NCI-H526 (cell line): ENCODE measurements at regions not wholly inside any gene's neighbourhood (a gene's known extent, or its start where the extent isn't known, plus 50 kb on each side); places are given as distances from the start of the nearest gene placed in this dataset.

Experiments used
- DNase-seq, 2 experiments: peaks; one replicate each; lab custom pipeline; 2025; lab: John Stamatoyannopoulos, UW

DNA sequence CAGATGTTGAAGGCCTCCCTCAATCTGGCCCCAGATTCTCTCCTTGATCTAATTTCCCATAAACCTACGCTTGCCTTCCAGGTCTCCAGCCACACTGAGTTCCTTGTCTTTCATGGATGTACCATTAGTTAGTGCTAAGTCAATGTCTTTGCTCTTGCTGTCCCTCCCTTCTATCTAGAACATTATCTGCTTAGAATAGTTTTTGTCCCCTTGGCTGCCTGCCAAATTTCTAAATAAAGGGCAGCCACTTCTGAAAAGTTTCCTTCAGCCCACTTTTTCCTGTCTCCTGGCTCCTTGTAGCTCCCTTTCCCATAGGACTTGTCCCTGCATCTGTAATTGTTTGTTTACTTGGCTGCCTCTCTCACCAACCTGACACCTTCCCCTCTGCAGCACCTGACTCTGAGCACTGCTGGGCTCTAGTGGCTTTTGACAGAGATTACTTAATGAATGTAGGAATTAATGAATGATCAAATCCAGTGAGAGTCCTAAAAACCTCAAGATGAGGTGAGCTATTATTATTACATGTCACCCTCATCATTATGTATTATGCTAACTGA, 58.3 kb downstream of the CXCL12 start:
- no peak for DNase-seq

DNA sequence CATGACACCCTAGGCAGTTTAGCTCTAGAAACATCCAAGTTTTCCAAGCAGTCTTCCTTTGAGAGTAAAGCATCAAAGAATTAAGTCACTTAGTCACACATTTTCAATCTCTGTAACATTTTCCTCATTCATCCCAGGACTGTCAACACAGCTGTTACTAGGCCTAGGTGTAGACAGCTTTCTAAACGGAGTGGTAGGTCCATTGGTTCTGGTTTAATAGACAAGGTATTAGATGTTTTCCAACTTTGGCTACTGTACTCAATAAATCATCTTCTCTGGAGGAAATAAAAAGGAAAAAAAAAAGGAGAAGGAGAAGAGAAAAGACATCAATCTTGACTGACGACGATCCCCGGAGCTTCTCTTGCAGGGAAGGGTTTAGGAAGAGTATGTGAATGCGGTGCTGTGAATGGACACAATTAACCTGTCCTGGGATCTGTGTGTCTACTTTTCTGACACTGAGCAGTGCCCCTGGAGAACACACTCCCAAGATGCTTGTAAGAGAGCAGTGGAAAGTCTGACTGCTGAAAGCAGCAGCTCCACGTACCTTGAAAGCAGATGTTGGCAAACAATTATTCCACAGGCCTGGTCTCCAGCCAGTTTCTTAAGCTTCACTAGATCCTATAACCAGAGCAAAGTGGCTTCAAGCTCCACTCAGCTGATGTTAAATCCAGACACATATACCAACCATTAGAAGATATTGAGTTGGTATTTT, 59.1 kb downstream of the CXCL12 start:
- DNase-seq = no peak

DNA sequence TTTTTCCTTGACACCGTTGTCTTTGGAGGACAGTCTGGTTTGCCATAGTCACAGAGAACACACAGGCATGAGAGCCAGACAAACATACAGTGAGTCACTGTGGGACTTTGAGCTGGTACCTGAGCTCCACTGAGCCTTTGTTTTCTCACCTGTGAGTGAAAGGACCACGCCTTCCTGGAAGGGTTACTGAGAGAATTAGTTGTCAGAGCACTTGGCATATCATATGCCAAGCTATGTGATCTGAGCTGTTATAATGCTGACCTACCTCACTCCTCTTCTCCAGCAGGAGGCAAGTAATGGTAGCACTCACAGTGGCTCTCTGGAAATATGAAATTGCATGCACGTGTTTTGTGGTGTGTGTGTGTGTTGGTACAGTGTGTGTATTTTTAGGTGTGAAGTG, 59.7 kb downstream of the CXCL12 start:
- no peak for DNase-seq

DNA sequence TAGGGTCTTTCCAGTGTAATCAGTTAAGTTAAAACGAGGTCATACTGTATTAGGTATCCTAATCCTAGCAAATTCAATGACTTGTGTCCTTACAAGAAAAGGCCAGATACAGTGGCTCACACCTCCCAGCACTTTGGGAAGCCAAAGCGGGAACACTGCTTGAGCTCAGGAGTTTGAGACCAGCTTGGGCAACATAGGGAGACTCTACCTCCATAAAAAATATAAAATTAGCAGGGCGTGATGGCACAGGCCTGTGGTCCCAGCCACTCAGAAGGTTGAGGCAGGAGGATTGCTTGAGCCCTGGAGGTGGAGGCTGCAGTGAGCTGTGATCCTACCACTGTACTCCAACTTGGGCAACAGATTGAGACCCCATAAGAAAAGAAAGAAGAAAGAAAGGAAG, 61.1 kb downstream of the CXCL12 start:
- no peak for DNase-seq

DNA sequence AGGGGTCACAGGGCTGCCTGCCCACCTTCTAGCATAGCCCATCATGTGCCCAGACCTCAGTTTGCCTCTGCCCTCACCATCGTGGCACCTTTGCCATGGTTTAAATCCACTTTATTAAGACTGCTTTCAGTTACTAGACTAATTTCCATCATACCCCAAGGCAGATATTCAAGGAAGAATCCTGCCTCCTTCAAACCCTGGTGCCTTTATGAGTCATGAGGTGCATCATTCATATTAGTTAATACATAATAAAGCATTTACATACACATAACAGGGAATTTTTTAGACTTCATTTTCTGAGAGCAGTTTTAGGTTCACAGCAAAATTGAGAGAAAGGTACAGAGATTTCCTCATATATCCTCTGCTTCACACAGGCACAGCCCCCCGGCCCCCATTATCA, 62.8 kb downstream of the CXCL12 start:
- no peak for DNase-seq

DNA sequence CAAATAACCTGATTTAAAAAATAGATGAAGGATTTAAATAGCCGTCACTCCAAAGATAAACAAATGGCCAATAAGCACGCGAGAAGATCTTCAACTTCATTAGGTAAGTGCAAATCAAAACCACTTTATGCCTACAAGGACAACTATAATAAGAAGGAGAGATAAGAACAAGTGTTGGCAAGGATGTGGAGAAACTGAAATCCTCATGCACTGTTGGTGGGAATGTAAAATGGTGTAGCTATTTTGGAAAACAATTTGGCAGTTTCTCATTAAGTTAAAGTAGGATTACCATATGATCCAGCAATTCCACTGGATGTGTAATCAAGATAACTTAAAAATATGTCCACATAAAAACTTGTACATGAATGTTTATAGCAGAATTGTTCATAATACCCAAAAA, 64.1 kb downstream of the CXCL12 start:
- DNase-seq = no peak

DNA sequence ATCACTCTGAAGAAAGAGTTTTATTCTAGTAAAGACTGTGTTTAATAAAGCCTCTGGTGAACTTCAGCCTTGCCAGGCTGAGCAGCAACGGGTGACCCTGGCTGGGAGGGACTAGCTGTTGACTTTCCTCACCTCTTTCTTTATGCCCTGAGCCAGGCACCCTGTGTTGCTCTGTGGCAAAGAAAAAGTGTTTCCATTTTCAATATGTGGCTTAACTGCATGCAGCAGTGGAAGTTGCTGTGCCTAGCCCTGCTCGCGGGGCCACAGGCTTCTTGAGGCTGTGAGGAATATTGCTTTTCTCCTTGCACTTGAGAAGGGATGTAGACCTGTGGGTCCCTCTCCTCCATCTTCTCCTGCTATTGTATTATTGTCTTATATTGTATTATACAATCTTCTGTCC, 67.0 kb downstream of the CXCL12 start:
- no peak for DNase-seq

DNA sequence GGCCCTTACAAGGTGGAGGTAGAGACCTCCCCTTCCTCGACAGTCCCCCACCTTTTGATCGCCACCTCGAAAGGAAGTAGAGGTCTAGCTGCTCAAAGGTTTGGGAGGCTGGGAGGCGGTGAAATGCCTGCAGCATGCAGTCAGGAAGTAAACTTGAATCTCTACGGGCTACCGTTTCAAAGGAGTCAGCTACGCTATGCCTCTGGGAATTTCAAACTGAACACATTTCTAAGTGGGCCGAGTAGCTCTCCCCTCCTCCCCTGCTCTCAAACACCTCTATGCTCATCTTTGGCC, 68.0 kb downstream of the CXCL12 start:
- DNase-seq = no peak

DNA sequence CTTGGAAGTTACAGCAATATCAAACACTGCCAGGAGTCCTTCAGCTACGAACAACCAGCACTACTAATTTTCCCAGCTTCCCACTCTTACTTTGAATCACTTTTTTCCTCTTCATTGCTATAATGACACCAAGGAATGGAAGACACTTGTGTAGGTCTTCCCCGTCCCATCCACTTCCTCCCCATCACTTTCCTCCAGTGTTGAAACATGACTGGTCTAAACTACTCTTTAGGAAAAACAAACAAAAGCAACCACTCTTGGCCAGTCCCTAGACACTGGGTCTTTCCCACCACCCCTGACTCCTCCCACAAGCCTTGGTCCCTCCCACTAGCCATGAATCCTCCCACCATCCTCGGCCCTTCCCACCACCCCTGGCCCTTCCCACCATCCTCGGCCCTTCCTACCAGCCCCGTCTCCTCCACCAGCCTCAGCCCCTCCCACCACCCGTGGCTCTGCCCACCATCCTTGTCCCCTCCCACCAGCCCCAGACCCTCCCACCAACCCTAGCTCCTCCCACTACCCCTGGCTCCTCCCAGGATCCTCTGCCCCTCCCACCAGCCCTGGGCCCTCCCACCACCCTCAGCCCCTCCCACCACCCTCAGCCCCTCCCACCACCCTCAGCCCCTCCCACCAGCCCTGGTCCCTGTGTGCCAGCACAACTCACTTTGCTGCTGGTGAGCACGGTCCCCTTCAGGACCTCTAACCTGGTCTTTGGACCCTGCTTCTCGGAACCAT, 68.5 kb downstream of the CXCL12 start:
- DNase-seq = no peak

DNA sequence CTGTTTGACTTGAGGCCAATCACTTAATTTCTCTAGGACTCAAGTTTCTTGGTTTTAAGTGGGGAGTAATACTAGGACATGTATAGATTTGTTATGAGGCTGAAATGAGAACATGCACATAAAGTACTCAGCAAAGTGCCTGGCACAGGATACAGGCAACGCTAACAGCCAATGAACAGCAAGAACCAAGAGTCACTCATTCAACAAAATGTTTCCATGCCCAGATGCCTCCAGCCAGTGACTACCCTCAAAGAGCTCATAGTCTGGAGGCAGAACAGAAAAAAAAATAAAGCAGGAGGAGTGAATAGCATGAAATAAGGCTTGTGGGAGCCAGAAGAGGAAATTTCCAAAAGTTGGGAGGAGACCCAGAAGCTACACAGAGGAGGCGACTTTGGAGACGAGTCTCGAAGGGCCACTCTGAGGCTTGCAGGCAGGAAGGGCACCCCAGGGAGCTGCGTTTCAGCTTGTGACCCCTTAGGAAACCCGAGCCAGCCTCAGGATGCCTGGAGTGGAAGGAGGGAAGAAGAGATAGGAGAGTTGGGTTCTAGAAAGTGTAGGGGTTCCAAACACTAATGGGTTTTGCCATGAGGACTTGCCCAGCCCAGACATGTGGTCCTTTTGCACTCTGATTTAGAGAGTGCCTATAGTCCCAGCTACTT, 70.0 kb downstream of the CXCL12 start:
- no peak for DNase-seq

DNA sequence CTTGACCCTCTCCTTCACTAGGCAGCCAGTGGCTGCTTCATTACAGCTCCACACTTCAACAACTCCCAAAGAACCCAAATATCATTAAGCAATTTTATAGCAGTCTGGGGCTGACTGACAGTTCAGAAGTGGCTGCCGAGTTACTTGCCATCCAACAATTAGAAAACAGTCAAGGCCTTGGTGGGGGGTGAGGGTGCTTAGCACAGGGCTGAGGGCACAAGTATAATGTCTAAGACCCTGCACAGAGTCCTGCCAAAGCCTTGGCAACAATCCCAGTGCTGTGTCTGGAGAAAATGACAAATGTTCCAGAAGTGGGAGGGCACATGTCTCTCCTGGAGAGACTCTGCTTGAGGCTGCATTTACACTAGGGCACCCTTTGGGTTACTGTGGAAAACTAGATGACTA, 71.1 kb downstream of the CXCL12 start:
- DNase-seq = no peak

DNA sequence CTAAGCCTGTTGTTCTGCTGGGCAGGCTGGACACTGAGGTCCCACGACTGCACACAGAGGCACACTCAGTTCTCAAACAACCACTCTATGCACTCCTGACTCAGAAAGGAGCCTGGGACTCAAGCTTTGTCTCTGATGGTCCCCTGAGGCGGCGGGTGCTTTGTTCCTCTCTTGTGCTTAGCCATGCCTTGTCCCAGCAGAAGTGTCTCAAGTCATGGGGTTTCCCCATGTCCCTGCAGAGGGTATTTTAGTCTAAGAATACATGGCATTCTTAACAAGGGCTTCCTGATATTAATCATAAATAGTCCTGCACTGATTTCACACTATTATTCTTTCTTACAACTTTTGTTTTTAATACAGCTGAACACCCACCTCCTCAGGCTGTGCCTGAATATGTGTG, 72.5 kb downstream of the CXCL12 start:
- no peak for DNase-seq

DNA sequence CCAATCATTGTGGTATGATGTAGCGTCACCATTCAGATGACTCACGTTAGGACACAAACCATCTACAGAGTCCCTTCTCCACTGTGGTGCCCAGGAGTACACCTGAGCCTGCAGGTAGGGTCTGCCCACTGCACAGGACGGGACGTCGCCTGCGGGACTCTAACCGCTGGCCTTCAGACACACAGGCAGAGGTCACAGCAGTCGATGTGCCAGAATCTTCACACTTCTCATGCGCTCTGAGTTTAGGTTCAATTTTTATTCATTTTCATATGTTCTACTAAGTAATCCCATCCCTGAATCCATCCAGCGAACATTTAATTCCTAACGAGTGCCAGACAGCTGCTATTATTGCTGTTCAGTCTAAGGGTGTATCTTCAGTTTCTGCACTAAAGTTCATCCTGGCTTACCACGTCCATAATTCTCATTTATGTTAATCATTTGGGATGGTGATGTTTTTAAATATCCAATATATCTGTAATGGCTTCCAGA, 73.3 kb downstream of the CXCL12 start:
- DNase-seq = no peak

DNA sequence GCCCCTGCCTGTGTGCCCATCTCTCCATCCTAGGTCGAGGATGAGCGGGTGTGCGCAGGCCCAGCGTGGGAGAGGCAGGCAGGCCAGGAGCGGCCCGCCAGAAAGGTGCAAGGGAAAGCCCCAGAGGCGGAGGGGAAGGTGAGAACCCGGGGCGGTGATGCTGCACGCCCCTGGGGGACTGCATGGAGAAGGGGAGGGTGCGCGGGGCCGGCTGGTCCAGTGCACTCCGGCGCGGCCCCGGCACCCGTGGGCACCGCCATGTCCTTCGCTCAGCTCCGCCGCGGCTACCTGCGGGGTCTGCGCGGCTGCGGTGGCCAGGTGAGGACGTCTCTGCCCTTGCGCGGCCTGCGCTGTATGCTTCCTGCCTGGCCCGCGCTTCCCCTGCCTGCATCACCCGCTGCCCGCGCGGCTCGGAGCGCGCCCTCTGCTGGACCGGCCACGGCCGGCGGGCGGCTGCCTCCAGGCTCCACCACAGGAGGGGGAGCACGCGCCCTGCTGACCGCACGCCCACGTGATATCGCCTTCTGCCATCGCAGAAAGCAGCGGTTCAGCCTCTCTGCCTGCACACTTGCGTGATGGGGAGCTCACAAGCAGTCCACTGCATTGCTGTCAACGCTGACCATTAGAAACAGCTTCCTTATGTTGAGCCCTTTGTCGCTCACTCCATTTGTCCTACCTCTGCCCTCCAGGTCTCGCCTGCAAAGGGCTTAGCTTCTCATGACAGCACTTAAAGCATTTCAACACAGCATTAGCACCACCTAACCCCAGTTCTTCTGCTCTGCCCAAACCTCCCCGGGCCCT, 73.9 kb downstream of the CXCL12 start:
- peak; percentile 6 to 56 for DNase-seq

DNA sequence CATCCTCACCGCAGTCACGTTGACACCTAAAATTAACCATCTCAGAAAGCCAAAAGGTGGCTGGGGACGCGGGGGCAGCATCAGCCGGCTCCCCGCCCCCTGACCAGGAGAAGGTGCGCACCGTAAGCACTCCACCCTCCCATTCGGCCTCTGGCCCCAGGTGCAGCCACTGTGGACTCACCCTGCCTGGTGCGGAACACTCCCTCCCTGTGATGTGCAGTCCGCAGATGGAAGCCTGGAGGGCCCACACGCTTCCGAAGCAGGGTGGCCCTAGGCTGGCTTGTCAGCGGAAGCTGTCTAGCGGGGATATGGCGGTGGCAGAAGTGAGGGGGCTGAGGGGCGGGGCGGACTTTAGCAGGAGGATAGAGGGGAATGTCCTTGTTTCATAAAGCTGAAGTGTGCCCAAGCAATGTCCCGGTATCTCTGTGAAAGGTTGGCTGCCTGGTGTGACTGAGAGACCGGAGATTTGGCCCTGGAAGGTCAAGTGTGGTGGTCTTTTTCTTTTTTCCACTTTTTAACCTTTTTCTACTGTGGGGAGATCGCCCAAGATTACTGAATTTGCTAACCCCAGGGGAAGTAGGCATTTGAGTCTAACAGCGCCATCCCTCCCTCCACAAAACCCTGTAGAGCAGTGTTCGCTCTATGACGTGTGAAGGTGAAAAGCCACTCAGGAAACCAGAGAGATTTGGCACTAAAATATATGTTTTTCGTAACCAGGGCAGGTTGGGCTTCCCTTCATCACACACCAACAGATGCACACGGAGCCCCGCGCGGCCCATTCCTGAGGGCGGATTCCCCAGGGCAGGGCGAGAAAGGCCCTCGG, 74.7 kb downstream of the CXCL12 start:
- no peak for DNase-seq

DNA sequence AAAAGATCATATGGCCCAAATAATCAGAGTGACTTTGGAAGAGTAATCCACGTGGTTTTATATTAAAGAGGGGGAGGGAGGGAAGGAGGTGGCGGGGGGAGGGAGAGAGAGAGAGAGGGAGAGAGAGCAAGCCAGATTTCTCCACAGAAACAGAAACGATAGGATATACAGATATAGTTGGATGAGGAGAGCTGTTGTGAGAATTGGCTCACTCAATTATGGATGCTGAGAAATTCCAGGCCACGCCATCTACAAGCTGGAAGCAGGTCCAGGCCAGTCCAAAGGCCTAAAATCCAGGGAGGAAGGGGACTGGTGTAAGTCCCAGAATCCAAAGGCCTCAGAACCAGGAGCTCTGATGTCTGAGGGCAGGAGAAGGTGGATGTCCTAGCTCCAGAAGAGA, 75.5 kb downstream of the CXCL12 start:
- DNase-seq = no peak

DNA sequence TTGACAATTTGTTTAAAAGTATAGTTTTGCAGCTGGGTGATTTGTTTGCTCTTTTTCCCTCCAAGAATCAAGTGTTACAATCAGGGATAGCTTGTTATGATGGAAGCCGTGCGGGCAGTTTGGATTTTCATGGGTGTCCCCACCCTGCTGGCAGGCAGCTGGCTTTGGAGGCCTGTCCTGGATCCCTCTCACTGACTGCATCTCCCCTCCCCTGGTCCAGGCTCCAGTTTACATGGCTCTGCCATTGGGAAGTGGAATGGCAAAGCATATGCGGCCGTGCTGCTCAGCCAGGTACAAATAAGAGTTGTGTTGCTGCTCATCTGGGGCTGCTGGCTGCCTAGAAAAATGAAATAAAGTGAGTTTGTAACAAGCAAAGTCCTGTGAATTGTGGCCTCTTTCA, 76.0 kb downstream of the CXCL12 start:
- no peak for DNase-seq

DNA sequence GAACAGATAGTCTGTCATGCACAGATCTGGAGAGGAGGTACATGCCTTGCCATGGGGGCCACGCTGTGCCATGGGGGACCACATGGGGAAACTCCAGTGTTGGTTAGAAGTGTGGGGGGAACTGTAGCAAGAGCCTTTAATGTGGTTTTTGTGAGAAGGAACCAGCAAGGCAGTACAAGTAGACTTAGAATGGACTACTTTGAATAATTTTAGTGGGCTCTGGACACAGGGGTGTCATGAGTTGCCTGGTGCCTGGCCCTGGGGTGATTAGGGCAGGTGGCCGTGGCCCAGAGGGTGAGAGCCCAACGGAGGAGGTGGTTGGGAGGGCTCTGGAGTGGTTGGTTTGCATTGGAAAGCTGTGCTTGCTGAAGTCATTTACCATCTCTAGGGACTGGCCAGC, 77.2 kb downstream of the CXCL12 start:
- no peak for DNase-seq

DNA sequence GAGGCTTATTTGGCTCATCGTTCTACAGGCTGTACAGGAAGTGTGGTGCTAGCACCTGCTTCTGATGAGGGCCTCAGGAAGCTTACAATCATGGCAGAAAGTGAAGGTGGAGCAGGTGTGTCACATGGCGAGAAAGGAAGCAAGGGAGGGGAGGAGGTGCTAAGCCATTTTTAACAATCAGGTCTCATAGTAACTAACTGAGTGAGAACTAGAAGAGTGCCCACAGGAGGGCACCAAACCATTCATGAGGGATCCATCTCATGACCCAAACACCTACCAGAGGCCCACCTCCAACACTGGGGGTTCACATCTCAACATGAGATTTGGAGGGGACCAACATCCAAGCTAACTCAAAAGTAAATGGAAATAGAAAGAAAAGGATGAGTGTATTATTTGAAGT, 78.1 kb downstream of the CXCL12 start:
- no peak for DNase-seq

DNA sequence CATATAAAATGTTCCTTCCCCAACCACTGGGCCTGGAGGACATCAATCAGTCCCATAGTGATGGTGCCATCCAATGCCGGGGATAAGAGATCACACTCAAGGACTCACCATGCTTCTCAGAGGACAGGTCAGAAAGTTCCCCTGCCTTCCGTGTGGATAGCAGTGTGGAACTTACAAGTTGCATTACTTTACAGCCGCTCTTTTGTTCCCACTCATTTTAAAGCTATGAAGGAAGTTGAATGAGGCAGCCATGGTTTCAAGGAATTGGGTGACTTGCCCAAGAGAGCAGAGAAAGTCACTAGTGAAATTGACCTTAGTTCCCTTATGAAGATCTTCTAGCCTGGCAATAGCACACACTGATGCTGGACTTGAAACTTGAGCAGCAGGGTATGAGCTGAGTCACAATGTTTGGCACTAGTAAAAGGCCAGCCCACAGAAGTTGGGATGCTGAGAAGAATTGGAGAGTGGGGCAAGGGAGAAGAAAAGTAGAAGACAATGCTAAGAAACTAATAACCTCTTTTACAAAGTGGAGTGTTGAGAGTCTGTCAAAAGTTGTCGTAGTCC, 78.7 kb downstream of the CXCL12 start:
- DNase-seq = no peak

DNA sequence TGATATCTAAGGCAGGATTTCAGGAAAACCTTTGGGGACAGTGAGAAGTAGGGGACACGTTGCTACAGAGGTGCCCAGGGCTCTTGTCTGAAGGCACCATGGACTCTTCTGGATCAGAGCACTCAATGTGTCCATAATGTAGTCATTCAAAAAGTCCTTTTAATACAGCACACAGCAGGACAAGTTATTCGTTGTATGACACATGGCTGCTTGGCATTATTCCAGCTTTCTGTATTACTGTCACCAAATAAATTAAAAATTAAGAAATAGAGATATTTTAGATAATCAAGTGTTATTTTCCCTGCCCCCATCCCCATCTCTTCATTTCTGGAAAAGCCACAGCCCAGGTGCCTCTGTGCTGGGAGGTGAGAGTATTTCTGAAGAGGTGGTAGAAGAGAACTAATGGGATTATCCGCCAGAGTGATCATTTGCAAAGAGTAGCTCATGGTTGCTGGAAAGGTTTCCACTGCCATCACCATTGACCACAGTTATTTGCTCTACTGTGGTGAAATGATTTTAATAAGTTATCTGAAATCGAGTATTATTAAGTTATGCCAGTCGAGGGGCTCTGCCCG, 83.0 kb downstream of the CXCL12 start:
- DNase-seq = no peak
